SK-N-SH (cell line): ENCODE measurements at regions not wholly inside any gene's neighbourhood (a gene's known extent, or its start where the extent isn't known, plus 50 kb on each side); places are given as distances from the start of the nearest gene placed in this dataset.

Experiments used
- CTCF ChIP-seq: fragments of 200-600 bp; sonication (generic); IDR thresholded peaks from 2 replicates; pipeline ENCODE4 v1.6.1; 2017; ENCODE audit warnings: antibody characterized with exemption, mild to moderate bottlenecking, moderate library complexity
- FOXM1 ChIP-seq: IDR thresholded peaks from 2 replicates; pipeline ENCODE4 v1.4.0; 2012; ENCODE audit warnings: low read depth, mild to moderate bottlenecking
- REST ChIP-seq: IDR thresholded peaks from 2 replicates; pipeline ENCODE4 v1.6.1; 2012; ENCODE audit warnings: mild to moderate bottlenecking, low read depth, low read length, moderate library complexity
- SIN3A ChIP-seq: IDR thresholded peaks from 2 replicates; pipeline ENCODE4 v1.6.1; 2012; ENCODE audit warnings: low read depth, mild to moderate bottlenecking, low read length, moderate library complexity, borderline replicate concordance
- ZBTB33 ChIP-seq: IDR thresholded peaks from 2 replicates; pipeline ENCODE4 v1.4.0; 2012; ENCODE audit warnings: low read depth, borderline replicate concordance

- TF ChIP-seq SIN3A (no peak), FOXM1 (no peak), ZBTB33 (no peak), REST (no peak), CTCF (no peak)
Observed at GRCh38 chr1:4341421-4341820, 313.0 kb upstream of the AJAP1 start.
